IMR-90 (cell line): ENCODE measurements at regions not wholly inside any gene's neighbourhood (a gene's known extent, or its start where the extent isn't known, plus 50 kb on each side); places are given as distances from the start of the nearest gene placed in this dataset.

Experiments
- ATAC-seq: fragments of 200-7000 bp; cut with Tn5 transposase; 2 replicates; pipeline ENCODE4 v1.9.1; 2020; ENCODE audit warnings: low read depth, mild to moderate bottlenecking, moderate library complexity
- BruUV-seq: library from RNA; stranded (reverse); fragments of 400-500 nt; replicated peaks from 2 replicates; lab custom pipeline; 2021; lab: Mats Ljungman, UMichigan
- CTCF ChIA-PET: fragments of 300-600 bp; formaldehyde crosslinking; extraction: SDS; loops from one replicate; lab custom pipeline; 2021; ENCODE audit warnings: antibody characterized with exemption; lab: Yijun Ruan, JAX
- POLR2A ChIA-PET: fragments of 300-600 bp; sonication (Branson Sonifier 250); formaldehyde crosslinking; loops from one replicate; lab custom pipeline; 2022; ENCODE audit warnings: antibody characterized with exemption; ENCODE audit not compliant: unreplicated experiment; lab: Charles Lee
- DNase-seq: peaks from one replicate; pipeline ENCODE4 v3.0.0; 2013
- H2AFZ ChIP-seq: replicated peaks from 2 replicates; pipeline ENCODE3; 2013; ENCODE audit warnings: low read length, mild to moderate bottlenecking; ENCODE audit not compliant: poor library complexity
- H2AK5ac ChIP-seq: 2 replicates; pipeline ENCODE4 v1.6.1; 2013; ENCODE audit warnings: low read depth, low read length, inconsistent platforms
- H2AK9ac ChIP-seq: replicated peaks from 2 replicates; pipeline ENCODE3; 2013; ENCODE audit warnings: mild to moderate bottlenecking, low read depth, low read length, moderate library complexity; ENCODE audit not compliant: poor library complexity
- H2BK120ac ChIP-seq: 2 replicates; pipeline ENCODE4 v1.6.1; 2013; ENCODE audit warnings: low read depth, low read length, inconsistent platforms
- H2BK15ac ChIP-seq: 3 replicates; pipeline ENCODE4 v1.6.1; 2013; ENCODE audit warnings: low read depth, low read length, inconsistent platforms
- H2BK20ac ChIP-seq: 2 replicates; pipeline ENCODE4 v1.6.1; 2013; ENCODE audit warnings: low read depth, mild to moderate bottlenecking, inconsistent platforms, low read length, moderate library complexity
- H2BK5ac ChIP-seq: 2 replicates; pipeline ENCODE4 v1.6.1; 2013; ENCODE audit warnings: mild to moderate bottlenecking, low read depth, low read length, inconsistent platforms; ENCODE audit not compliant: poor library complexity, severe bottlenecking
- H3K14ac ChIP-seq: replicated peaks from 2 replicates; pipeline ENCODE4 v1.6.1; 2013; ENCODE audit warnings: low read depth, low read length, inconsistent platforms
- H3K18ac ChIP-seq: 2 replicates; pipeline ENCODE4 v1.6.1; 2013; ENCODE audit warnings: low read depth, low read length, control low read depth
- H3K23ac ChIP-seq: 2 replicates; pipeline ENCODE4 v1.6.1; 2013; ENCODE audit warnings: low read depth, low read length, inconsistent platforms
- H3K27ac ChIP-seq: 2 replicates; pipeline ENCODE4 v1.5.1; 2013; ENCODE audit warnings: mild to moderate bottlenecking, control low read depth, low read length; ENCODE audit not compliant: insufficient read depth
- H3K27me3 ChIP-seq: 2 replicates; pipeline ENCODE4 v1.6.1; 2013; ENCODE audit warnings: low read length; ENCODE audit not compliant: control insufficient read depth, insufficient read depth
- H3K36me3 ChIP-seq: 2 replicates; pipeline ENCODE4 v1.6.1; 2013; ENCODE audit warnings: low read length, mixed read lengths; ENCODE audit not compliant: control insufficient read depth, insufficient read depth
- H3K4ac ChIP-seq: 2 replicates; pipeline ENCODE4 v1.6.1; 2013; ENCODE audit warnings: low read depth, low read length, inconsistent platforms
- H3K4me1 ChIP-seq: 2 replicates; pipeline ENCODE4 v1.6.1; 2013; ENCODE audit warnings: low read length, mixed read lengths; ENCODE audit not compliant: control insufficient read depth, insufficient read depth
- H3K4me2 ChIP-seq: 2 replicates; pipeline ENCODE4 v1.6.1; 2013; ENCODE audit warnings: low read depth, mild to moderate bottlenecking, control low read depth, low read length, moderate library complexity
- H3K4me3 ChIP-seq: 2 replicates; pipeline ENCODE4 v1.5.1; 2013; ENCODE audit warnings: low read depth, mild to moderate bottlenecking, control low read depth, low read length, moderate library complexity; ENCODE audit not compliant: insufficient read depth
- H3K56ac ChIP-seq: 2 replicates; pipeline ENCODE4 v1.6.1; 2013; ENCODE audit warnings: low read length, inconsistent platforms; ENCODE audit not compliant: insufficient read depth; ENCODE audit errors: extremely low read depth
- H3K79me1 ChIP-seq, 2 experiments: 2 replicates each; pipeline ENCODE4 v1.6.1; 2013; ENCODE audit warnings: low read length in 2 of 2, inconsistent platforms in 1 of 2, low read depth in 1 of 2
- H3K9ac ChIP-seq: 2 replicates; pipeline ENCODE4 v1.6.1; 2013; ENCODE audit warnings: low read depth, low read length, control low read depth
- H3K9me1 ChIP-seq: 2 replicates; pipeline ENCODE4 v1.6.1; 2013; ENCODE audit warnings: low read length, inconsistent platforms; ENCODE audit not compliant: insufficient read depth
- H3K9me3 ChIP-seq: 2 replicates; pipeline ENCODE4 v1.6.1; 2013; ENCODE audit warnings: low read length; ENCODE audit not compliant: control insufficient read depth, insufficient read depth
- H4K20me1 ChIP-seq: 2 replicates; pipeline ENCODE4 v1.6.1; 2013; ENCODE audit warnings: low read length, inconsistent platforms; ENCODE audit not compliant: insufficient read depth
- H4K5ac ChIP-seq: 2 replicates; pipeline ENCODE4 v1.6.1; 2013; ENCODE audit warnings: mild to moderate bottlenecking, low read depth, low read length, control low read depth
- H4K8ac ChIP-seq, 2 experiments: 2 replicates each; pipeline ENCODE4 v1.6.1; 2013; ENCODE audit warnings: low read depth in 2 of 2, low read length in 2 of 2, control low read depth in 1 of 2, inconsistent platforms in 1 of 2
- H4K91ac ChIP-seq: 2 replicates; pipeline ENCODE4 v1.6.1; 2013; ENCODE audit warnings: low read depth, low read length, inconsistent platforms; ENCODE audit not compliant: insufficient read depth
- BHLHE40 ChIP-seq: fragments of 150-350 bp; IDR thresholded peaks from 2 replicates; pipeline ENCODE4 v1.6.1; 2016; ENCODE audit warnings: mild to moderate bottlenecking, low read depth, low read length
- CEBPB ChIP-seq: IDR thresholded peaks from 2 replicates; pipeline ENCODE4 v1.6.1; 2012; ENCODE audit warnings: low read depth, low read length, improper control_type of control experiment
- FOS ChIP-seq: fragments of 150-350 bp; IDR thresholded peaks from 2 replicates; pipeline ENCODE4 v1.6.1; 2016; ENCODE audit warnings: low read depth, low read length
- MAFK ChIP-seq: IDR thresholded peaks from 2 replicates; pipeline ENCODE4 v1.6.1; 2012; ENCODE audit warnings: low read depth, low read length, improper control_type of control experiment
- MAZ ChIP-seq: IDR thresholded peaks from 2 replicates; pipeline ENCODE4 v1.6.1; 2012; ENCODE audit warnings: low read depth, mild to moderate bottlenecking, low read length, improper control_type of control experiment, moderate library complexity, borderline replicate concordance
- POLR2A ChIP-seq: IDR thresholded peaks from 2 replicates; pipeline ENCODE4 v1.6.1; 2012; ENCODE audit warnings: mild to moderate bottlenecking, low read depth, low read length
- RAD21 ChIP-seq: IDR thresholded peaks from 2 replicates; pipeline ENCODE4 v1.6.1; 2012; ENCODE audit warnings: low read length, improper control_type of control experiment
- SMC3 ChIP-seq: fragments of 150-350 bp; IDR thresholded peaks from 2 replicates; pipeline ENCODE4 v1.6.1; 2016; ENCODE audit warnings: low read depth, mild to moderate bottlenecking, antibody characterized with exemption, low read length, moderate library complexity
- USF2 ChIP-seq: fragments of 150-350 bp; IDR thresholded peaks from 2 replicates; pipeline ENCODE4 v1.6.1; 2017; ENCODE audit warnings: mild to moderate bottlenecking, antibody characterized with exemption, low read length, low read depth
- WGBS, 2 experiments: methylation state at CpG; one replicate each; pipeline versions ENCODE4 v1.1.5 to v1.1.7; 2013; ENCODE audit warnings: missing lambda C conversion rate in 2 of 2; ENCODE audit not compliant: insufficient read length in 1 of 2; ENCODE audit errors: extremely low coverage in 2 of 2; 5-methylcytosine and 5-hydroxymethylcytosine counted together
- dilution Hi-C: fragments of 300-500 bp; cut with HindIII; formaldehyde crosslinking; loops from one replicate; pipeline ENCODE4 v1.14.3; 2018; ENCODE audit warnings: low sequenced_read_pairs; ENCODE audit not compliant: unreplicated experiment
- in situ Hi-C: fragments of 300-500 bp; cut with MboI; formaldehyde crosslinking; loops from 3 replicates; pipeline ENCODE4 v1.14.3; 2019; ENCODE audit warnings: low sequenced_read_pairs, inconsistent platforms, mixed read lengths
- intact Hi-C: fragments of 100-400 bp; cut with micrococcal nuclease; formaldehyde crosslinking; loops from 2 replicates; pipeline ENCODE4 v1.10.0; 2022

GRCh38 chr3:161798016-161798415 is 301.4 kb downstream of the OTOL1 start:
- H4K8ac ChIP-seq: no peak overlapping the region

More at GRCh38 chr3:161798016-161798415, 301.4 kb downstream of the OTOL1 start:
- ChIA-PET CTCF (no interaction called here), POLR2A (no interaction called here)
- intact Hi-C loops: no loop called here
- no peak overlapping the region for H3K56ac ChIP-seq
- no peak overlapping the region for H3K27ac ChIP-seq
- H2AK5ac ChIP-seq: no peak overlapping the region
- H3K4me1 ChIP-seq: no peaks in the 10 kb centered on the region
- no peak overlapping the region for H2BK120ac ChIP-seq
- no TSS peak for BruUV-seq
- peaks cover 5% of the 10 kb centered on the region; the same call in 1 of the 2 replicates for H3K9me3 ChIP-seq
- H2BK5ac ChIP-seq: no peak overlapping the region
- no peaks in the 10 kb centered on the region for H4K20me1 ChIP-seq
- H3K4me3 ChIP-seq: no peak overlapping the region
- no peak overlapping the region for H4K91ac ChIP-seq
- ATAC-seq (no peak), DNase-seq (no peak)
- no peak overlapping the region for H2AFZ ChIP-seq
- TF ChIP-seq MAFK (no peak), SMC3 (no peak), USF2 (no peak), BHLHE40 (no peak), RAD21 (no peak), CEBPB (no peak), MAZ (no peak), POLR2A (no peak), FOS (no peak)
- no peak overlapping the region for H2BK15ac ChIP-seq
- H2BK20ac ChIP-seq: no peak overlapping the region
- H3K14ac ChIP-seq: no peak overlapping the region
- H3K79me1 ChIP-seq: no peaks in the 10 kb centered on the region
- H3K9me1 ChIP-seq: no peaks in the 10 kb centered on the region
- no peak overlapping the region for H3K9ac ChIP-seq
- H2AK9ac ChIP-seq: no peak overlapping the region
- no peaks in the 10 kb centered on the region for H3K27me3 ChIP-seq
- no peak overlapping the region for H4K5ac ChIP-seq
- WGBS, 2 experiments: no CpG with 5 or more reads among the region's 3 CpGs
- H3K23ac ChIP-seq: no peak overlapping the region
- dilution Hi-C loops: no loop called here
- no peaks in the 10 kb centered on the region for H3K36me3 ChIP-seq
- in situ Hi-C loops: no loop called here
- no peak overlapping the region for H3K18ac ChIP-seq
- no peak overlapping the region for H3K4me2 ChIP-seq
- no peak overlapping the region for H3K4ac ChIP-seq
